Lower leg skin (tissue), 3 donors: ENCODE measurements at regions not wholly inside any gene's neighbourhood (a gene's known extent, or its start where the extent isn't known, plus 50 kb on each side); places are given as distances from the start of the nearest gene placed in this dataset.

ENCODE experiments used
- POLR2A ChIP-seq, 2 donors: fragments of 450-650 bp; IDR thresholded peaks; one replicate each; pipeline ENCODE4 v1.6.1; 2016 to 2017; ENCODE audit warnings: antibody characterized with exemption in 2 of 2, mild to moderate bottlenecking in 1 of 2, moderate library complexity in 1 of 2
- TF ChIP-seq, protein P1 (sequence below), 3 donors: fragments of 450-650 bp; IDR thresholded peaks; one replicate each; pipeline ENCODE4 v1.5.1; 2016; ENCODE audit warnings: antibody characterized with exemption in 3 of 3, mild to moderate bottlenecking in 3 of 3, moderate library complexity in 2 of 3

DNA sequence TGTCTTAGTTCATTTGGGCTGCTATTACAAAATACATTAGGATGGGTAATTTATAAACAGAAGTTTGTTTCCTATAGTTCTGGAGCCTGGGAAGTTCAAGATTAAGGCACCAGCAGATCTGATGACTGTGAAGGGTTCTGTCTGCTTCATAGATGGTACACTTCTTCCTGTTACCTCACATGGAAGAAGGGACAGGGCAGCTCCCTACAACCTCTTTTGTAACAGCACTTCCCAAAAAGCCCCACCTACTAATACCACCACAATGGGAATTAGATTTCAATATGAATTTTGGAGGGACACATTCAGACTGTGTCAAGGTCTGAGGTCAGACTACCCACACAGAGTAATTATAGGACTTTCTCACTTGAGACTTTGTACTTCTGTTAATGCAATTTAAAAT lies 260.3 kb downstream of the ARHGAP12 start:
- TF ChIP-seq, protein P1, sequence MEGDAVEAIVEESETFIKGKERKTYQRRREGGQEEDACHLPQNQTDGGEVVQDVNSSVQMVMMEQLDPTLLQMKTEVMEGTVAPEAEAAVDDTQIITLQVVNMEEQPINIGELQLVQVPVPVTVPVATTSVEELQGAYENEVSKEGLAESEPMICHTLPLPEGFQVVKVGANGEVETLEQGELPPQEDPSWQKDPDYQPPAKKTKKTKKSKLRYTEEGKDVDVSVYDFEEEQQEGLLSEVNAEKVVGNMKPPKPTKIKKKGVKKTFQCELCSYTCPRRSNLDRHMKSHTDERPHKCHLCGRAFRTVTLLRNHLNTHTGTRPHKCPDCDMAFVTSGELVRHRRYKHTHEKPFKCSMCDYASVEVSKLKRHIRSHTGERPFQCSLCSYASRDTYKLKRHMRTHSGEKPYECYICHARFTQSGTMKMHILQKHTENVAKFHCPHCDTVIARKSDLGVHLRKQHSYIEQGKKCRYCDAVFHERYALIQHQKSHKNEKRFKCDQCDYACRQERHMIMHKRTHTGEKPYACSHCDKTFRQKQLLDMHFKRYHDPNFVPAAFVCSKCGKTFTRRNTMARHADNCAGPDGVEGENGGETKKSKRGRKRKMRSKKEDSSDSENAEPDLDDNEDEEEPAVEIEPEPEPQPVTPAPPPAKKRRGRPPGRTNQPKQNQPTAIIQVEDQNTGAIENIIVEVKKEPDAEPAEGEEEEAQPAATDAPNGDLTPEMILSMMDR (IDR thresholded peaks at IDR 0.05), result no peak
- no peak for TF ChIP-seq POLR2A (IDR thresholded peaks at IDR 0.05)
